HepG2 (cell line): ENCODE measurements at regions not wholly inside any gene's neighbourhood (a gene's known extent, or its start where the extent isn't known, plus 50 kb on each side); places are given as distances from the start of the nearest gene placed in this dataset.

Source experiments
- ATAC-seq: fragments of 200-7000 bp; cut with Tn5 transposase; 3 replicates; pipeline ENCODE4 v1.9.1; 2020; ENCODE audit warnings: mild to moderate bottlenecking, moderate library complexity
- BruUV-seq: library from RNA; stranded (reverse); fragments of 400-500 nt; replicated peaks from 2 replicates; lab custom pipeline; 2021; lab: Mats Ljungman, UMichigan
- CTCF ChIA-PET: fragments of 300-600 bp; formaldehyde crosslinking; extraction: SDS; loops from one replicate; lab custom pipeline; 2021; ENCODE audit warnings: low total read pairs, inconsistent platforms, low intra/inter-chr PET ratio; lab: Yijun Ruan, JAX
- POLR2A ChIA-PET: fragments of 350-600 bp; sonication (Branson Sonifier 250); formaldehyde crosslinking; loops from one replicate; lab custom pipeline; 2020; ENCODE audit warnings: antibody characterized with exemption, inconsistent platforms; lab: Yijun Ruan, JAX
- DNase-seq: peaks from one replicate; pipeline ENCODE4 v3.0.0-alpha.2; 2015; ENCODE audit warnings: low spot score
- FAIRE-seq: peaks from 3 replicates; lab custom pipeline; 2011; peaks lifted over from hg19 to GRCh38; lab: Jason Lieb, UNC
- H2AFZ ChIP-seq: one replicate; pipeline ENCODE4 v1.6.1; 2011; ENCODE audit warnings: low read length, inconsistent platforms
- H3K27ac ChIP-seq: fragments of 300-600 bp; 3 replicates; pipeline ENCODE4 v1.8.0; 2011; ENCODE audit warnings: mixed run types, mild to moderate bottlenecking, mixed read lengths, low read length, inconsistent platforms; ENCODE audit not compliant: insufficient read depth; ENCODE audit errors: extremely low read length
- H3K27me3 ChIP-seq, 2 experiments: fragments of 200-600 bp in 1 of 2; 2 replicates in 1 of 2; 3 replicates in 1 of 2; pipeline versions ENCODE4 v1.6.0 to v1.8.0; 2011; ENCODE audit warnings: low read length in 2 of 2, mild to moderate bottlenecking in 2 of 2, moderate library complexity in 2 of 2, inconsistent platforms in 1 of 2; ENCODE audit not compliant: insufficient read depth in 2 of 2, control insufficient read depth in 1 of 2
- H3K36me3 ChIP-seq, 2 experiments: fragments of 200-600 bp in 1 of 2; replicated peaks in 1 of 2; 2 replicates in 1 of 2; 3 replicates in 1 of 2; pipeline versions ENCODE4 v1.5.1 to v1.8.0; 2011; ENCODE audit warnings: low read length in 2 of 2, inconsistent platforms in 1 of 2; ENCODE audit not compliant: insufficient read depth in 2 of 2, control insufficient read depth in 1 of 2
- H3K4me1 ChIP-seq: 2 replicates; pipeline ENCODE4 v1.5.1; 2012; ENCODE audit warnings: low read length, inconsistent platforms; ENCODE audit not compliant: insufficient read depth
- H3K4me2 ChIP-seq: 2 replicates; pipeline ENCODE4 v1.6.0; 2011; ENCODE audit warnings: low read depth, low read length, inconsistent platforms
- H3K4me3 ChIP-seq, 3 experiments: fragments of 200-600 bp in 1 of 3; sonication (generic), shearing (Covaris generic) in 1 of 3; replicated peaks in 1 of 3; 2 replicates each; pipeline ENCODE4 v1.5.1; 2011 to 2016; ENCODE audit warnings: low read length in 3 of 3, inconsistent platforms in 2 of 3, low read depth in 2 of 3, mild to moderate bottlenecking in 2 of 3, control low read depth in 1 of 3, mixed read lengths in 1 of 3; ENCODE audit not compliant: insufficient read depth in 1 of 3
- H3K79me2 ChIP-seq: one replicate; pipeline ENCODE4 v1.6.1; 2011; ENCODE audit warnings: low read length, inconsistent platforms; ENCODE audit not compliant: insufficient read depth
- H3K9ac ChIP-seq: 2 replicates; pipeline ENCODE4 v1.6.0; 2011; ENCODE audit warnings: mild to moderate bottlenecking, low read depth, low read length, inconsistent platforms; ENCODE audit not compliant: insufficient read depth
- H3K9me3 ChIP-seq: 2 replicates; pipeline ENCODE4 v1.5.1; 2012; ENCODE audit warnings: mild to moderate bottlenecking, low read length
- H4K20me1 ChIP-seq: 2 replicates; pipeline ENCODE4 v1.6.0; 2011; ENCODE audit warnings: inconsistent platforms, mild to moderate bottlenecking, low read length, moderate library complexity; ENCODE audit not compliant: insufficient read depth
- ASH2L ChIP-seq: fragments of 300-600, 200-600 bp; sonication (generic); IDR thresholded peaks from 2 replicates; pipeline ENCODE4 v1.7.0; 2017; ENCODE audit warnings: low read depth, mild to moderate bottlenecking, moderate library complexity, mixed read lengths, low read length; ENCODE audit not compliant: insufficient read length
- ERF ChIP-seq: IDR thresholded peaks from 2 replicates; pipeline ENCODE4 v1.6.1; 2018; ENCODE audit warnings: missing biosample characterization, missing genetic modification reagents
- LBX2 ChIP-seq: sonication (generic); formaldehyde crosslinking; IDR thresholded peaks from 2 replicates; pipeline ENCODE4 v1.5.0; 2020; ENCODE audit warnings: missing genetic modification reagents, mild to moderate bottlenecking, borderline replicate concordance
- NFAT5 ChIP-seq: sonication (generic); formaldehyde crosslinking; IDR thresholded peaks from 2 replicates; pipeline ENCODE4 v1.4.0; 2020; ENCODE audit warnings: missing genetic modification reagents
- ONECUT2 ChIP-seq: sonication (generic); formaldehyde crosslinking; IDR thresholded peaks from 2 replicates; pipeline ENCODE4 v1.4.0; 2020; ENCODE audit warnings: missing genetic modification reagents
- ZNF256 ChIP-seq: sonication (generic); formaldehyde crosslinking; conservative IDR thresholded peaks from 2 replicates; pipeline ENCODE4 v1.4.0; 2020; ENCODE audit warnings: missing genetic modification reagents
- ZUFSP ChIP-seq: sonication (generic); formaldehyde crosslinking; IDR thresholded peaks from 2 replicates; pipeline ENCODE4 v1.9.0; 2021; ENCODE audit warnings: missing genetic modification reagents, mild to moderate bottlenecking, borderline replicate concordance
- WGBS: methylation state at CpG from one replicate; pipeline ENCODE4 v1.1.6; 2017; ENCODE audit warnings: low lambda C conversion rate; 5-methylcytosine and 5-hydroxymethylcytosine counted together
- in situ Hi-C: cut with HindIII; loops from 2 replicates; pipeline ENCODE4 v1.10.0; 2017; ENCODE audit warnings: low pct_unique_long_range_greater_than_20kb; ENCODE audit not compliant: extremely low pct_ligation_motif_present
- intact Hi-C: fragments of 100-400 bp; cut with micrococcal nuclease; formaldehyde crosslinking; loops from one replicate; pipeline ENCODE4 v1.10.0; 2022; ENCODE audit not compliant: unreplicated experiment

GRCh38 chrX:56343219-56343618, 111.1 kb downstream of the KLF8 start:
- CTCF ChIA-PET = no interaction called here
- FAIRE-seq (no peak), DNase-seq (no peak), ATAC-seq (no peak)
- no peaks in the 10 kb centered on the region for H3K27me3 ChIP-seq
- H3K4me1 ChIP-seq = no peaks in the 10 kb centered on the region
- H3K9ac ChIP-seq = no peak overlapping the region
- WGBS = no CpG with 5 or more reads among the region's 5 CpGs
- TF ChIP-seq ZNF256 (CRISPR knock-in tag) = no peak
- no peak for TF ChIP-seq NFAT5 (CRISPR knock-in tag)
- TF ChIP-seq ONECUT2 (CRISPR knock-in tag) = no peak
- TF ChIP-seq ASH2L = no peak
- TF ChIP-seq ZUFSP (CRISPR knock-in tag) = no peak
- no peak for TF ChIP-seq ERF (CRISPR knock-in tag)
- TF ChIP-seq LBX2 (CRISPR knock-in tag) = no peak
- H3K4me3 ChIP-seq = no peak overlapping the region
- H3K9me3 ChIP-seq = no peaks in the 10 kb centered on the region
- H3K79me2 ChIP-seq = no peaks in the 10 kb centered on the region
- H3K36me3 ChIP-seq = no peaks in the 10 kb centered on the region
- no peaks in the 10 kb centered on the region for H4K20me1 ChIP-seq
- no peak overlapping the region for H3K4me2 ChIP-seq
- POLR2A ChIA-PET = no interaction called here
- intact Hi-C loops (no loop called here), in situ Hi-C loops (no loop called here)
- no TSS peak for BruUV-seq
- no peak overlapping the region for H3K27ac ChIP-seq
- H2AFZ ChIP-seq = no peak overlapping the region
